ENCODE measurements at regions not wholly inside any gene's neighbourhood (a gene's known extent, or its start where the extent isn't known, plus 50 kb on each side); places are given as distances from the start of the nearest gene placed in this dataset.
"Not testable (repeated sequence)": the region's sequence is repeated elsewhere in the genome, so short reads cannot be mapped to it uniquely, and the experiment has no call there.

GRCh38 chr2:55786280-55786679 lies 92.6 kb upstream of the PNPT1 start:
- H3K36me3 ChIP-seq = no peaks in the 10 kb centered on the region
- no peak overlapping the region for H3K4me3 ChIP-seq
- intact Hi-C loops (cut with DNase I) = no loop called here
- H3K4me1 ChIP-seq (ENCODE audit: insufficient read depth) = no peaks in the 10 kb centered on the region
- H3K9me3 ChIP-seq = no peaks in the 10 kb centered on the region
- no peaks in the 10 kb centered on the region for H3K27me3 ChIP-seq
- no peak for DNase-seq
- TF ChIP-seq CTCF (IDR thresholded peaks at IDR 0.05) (no peak), POLR2A (IDR thresholded peaks at IDR 0.05) (no peak), EP300 (IDR thresholded peaks at IDR 0.05) (no peak)
- H3K27ac ChIP-seq = no peak overlapping the region

GRCh38 chr2:55783751-55784150 lies 90.1 kb upstream of the PNPT1 start:
- H3K4me3 ChIP-seq; H3K4me1 ChIP-seq (ENCODE audit: insufficient read depth); DNase-seq; H3K9me3 ChIP-seq; H3K27ac ChIP-seq; H3K27me3 ChIP-seq; H3K36me3 ChIP-seq; intact Hi-C loops (cut with DNase I): not testable (repeated sequence)
- WGBS, 3 donors = 88 to 95% (median 94%) methylated on average over 5 of the region's 5 CpGs

- no peak for TF ChIP-seq POLR2A (IDR thresholded peaks at IDR 0.05)
- intact Hi-C loops (cut with DNase I) = no loop called here
- Histone ChIP-seq H3K4me3 (no peak overlapping the region), H3K4me1 (ENCODE audit: insufficient read depth) (no peaks in the 10 kb centered on the region), H3K36me3 (no peaks in the 10 kb centered on the region), H3K27ac (no peak overlapping the region), H3K27me3 (no peaks in the 10 kb centered on the region), H3K9me3 (no peaks in the 10 kb centered on the region)
- 84 to 86% (median 86%) methylated on average over 4 of the region's 4 CpGs for WGBS, 3 donors
- DNase-seq = no peak
These were observed 89.0 kb upstream of the PNPT1 start for GRCh38 chr2:55782528-55783173.

- Histone ChIP-seq H3K4me3 (no peak overlapping the region), H3K27me3 (no peaks in the 10 kb centered on the region), H3K36me3 (no peaks in the 10 kb centered on the region), H3K27ac (no peak overlapping the region), H3K4me1 (ENCODE audit: insufficient read depth) (no peaks in the 10 kb centered on the region), H3K9me3 (no peaks in the 10 kb centered on the region)
- TF ChIP-seq EP300 (IDR thresholded peaks at IDR 0.05) (no peak), CTCF (IDR thresholded peaks at IDR 0.05) (no peak), POLR2A (IDR thresholded peaks at IDR 0.05) (no peak)
- DNase-seq = no peak
- 81 to 92% (median 82%) methylated on average over 1 of the region's 1 CpG for WGBS, 3 donors
- intact Hi-C loops (cut with DNase I) = no loop called here
These were observed 87.9 kb upstream of the PNPT1 start for GRCh38 chr2:55781542-55781941.

GRCh38 chr2:55780697-55781096 lies 87.1 kb upstream of the PNPT1 start:
- no peaks in the 10 kb centered on the region for H3K27me3 ChIP-seq
- H3K4me3 ChIP-seq = no peak overlapping the region
- H3K4me1 ChIP-seq (ENCODE audit: insufficient read depth) = no peaks in the 10 kb centered on the region
- H3K27ac ChIP-seq = no peak overlapping the region
- WGBS, 3 donors = 77 to 82% (median 79%) methylated on average over 1 of the region's 1 CpG
- H3K36me3 ChIP-seq = no peaks in the 10 kb centered on the region
- intact Hi-C loops (cut with DNase I) = no loop called here
- no peak for DNase-seq
- no peaks in the 10 kb centered on the region for H3K9me3 ChIP-seq
- TF ChIP-seq EP300 (IDR thresholded peaks at IDR 0.05) (no peak), CTCF (IDR thresholded peaks at IDR 0.05) (no peak), POLR2A (IDR thresholded peaks at IDR 0.05) (no peak)
